Suprapubic skin (tissue), 4 donors: ENCODE measurements at regions not wholly inside any gene's neighbourhood (a gene's known extent, or its start where the extent isn't known, plus 50 kb on each side); places are given as distances from the start of the nearest gene placed in this dataset.

Experiments used
- CTCF ChIP-seq, 2 donors: fragments of 200-600 bp in 1 of 2; fragments of 450-650 bp in 1 of 2; sonication (generic) in 1 of 2; IDR thresholded peaks; one replicate each; pipeline ENCODE4 v1.5.1; 2016 to 2019; ENCODE audit warnings: antibody characterized with exemption in 2 of 2, mild to moderate bottlenecking in 1 of 2, moderate library complexity in 1 of 2
- EP300 ChIP-seq: sonication (generic); formaldehyde crosslinking; IDR thresholded peaks from one replicate; pipeline ENCODE4 v1.6.1; 2017; ENCODE audit warnings: antibody characterized with exemption
- POLR2A ChIP-seq, 2 donors: fragments of 450-650 bp; IDR thresholded peaks; one replicate each; pipeline ENCODE4 v1.6.1; 2017; ENCODE audit warnings: antibody characterized with exemption in 2 of 2, mild to moderate bottlenecking in 2 of 2, moderate library complexity in 2 of 2
- POLR2AphosphoS5 ChIP-seq, 3 donors: sonication (generic); formaldehyde crosslinking; IDR thresholded peaks; one replicate each; pipeline ENCODE4 v1.6.1; 2017; ENCODE audit warnings: antibody characterized with exemption in 3 of 3

DNA sequence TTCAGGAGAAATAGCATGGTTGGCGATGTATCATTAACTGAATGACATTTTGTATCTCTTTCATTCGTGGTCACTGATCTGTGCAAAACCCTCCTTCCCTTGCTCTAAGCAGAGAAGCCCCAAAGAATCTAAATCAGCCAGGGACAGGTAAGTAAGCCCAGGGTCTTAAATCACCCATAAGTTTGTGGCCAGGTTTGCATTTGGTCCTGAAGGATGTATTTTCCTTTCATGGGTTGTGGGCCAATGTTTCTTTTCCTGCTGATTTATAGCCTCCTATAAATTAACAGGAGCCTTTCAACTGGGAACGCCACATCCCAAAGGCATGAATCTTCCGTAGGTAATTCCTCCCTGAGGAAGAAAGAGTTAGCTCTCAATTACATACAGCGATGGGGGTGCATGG, 217.5 kb upstream of the TNC start:
- TF ChIP-seq CTCF (IDR thresholded peaks at IDR 0.05) = no peak
- TF ChIP-seq EP300 = no peak
- TF ChIP-seq POLR2AphosphoS5 (IDR thresholded peaks at IDR 0.05) = no peak
- TF ChIP-seq POLR2A (IDR thresholded peaks at IDR 0.05) = no peak
